ENCODE measurements at regions not wholly inside any gene's neighbourhood (a gene's known extent, or its start where the extent isn't known, plus 50 kb on each side); places are given as distances from the start of the nearest gene placed in this dataset.

GRCh38 chr2:52113338-52113737 is 1081.4 kb upstream of the NRXN1 start:
- H3K27me3 ChIP-seq (ENCODE audit: insufficient read depth) = no peaks in the 10 kb centered on the region
- ATAC-seq (no peak), DNase-seq (ENCODE audit: low spot score) (no peak)
- Mint-ChIP-seq H3K36me3 (ENCODE audit: low read depth) (peaks cover 4% of the 10 kb centered on the region; the same call in 1 of the 3 replicates), H3K9me3 (peaks cover 7% of the 10 kb centered on the region; the same call in 2 of the 3 replicates), H3K27me3 (ENCODE audit: insufficient read depth, low read depth, poor library complexity) (no peaks in the 10 kb centered on the region), H3K4me3 (no peak overlapping the region), H3K4me1 (no peaks in the 10 kb centered on the region), H3K27ac (no peak overlapping the region)
- no peaks in the 10 kb centered on the region for H3K9me2 ChIP-seq (ENCODE audit: insufficient read depth)
- H2AFZ ChIP-seq = no peak overlapping the region
- H3K27ac ChIP-seq (ENCODE audit: low read depth) = no peak overlapping the region
- H3F3A ChIP-seq (replicated peaks; ENCODE audit: low read depth) = no peaks in the 10 kb centered on the region
- no peak overlapping the region for H3K4me3 ChIP-seq
- no peak overlapping the region for H3K4me2 ChIP-seq
- H3K79me2 ChIP-seq (replicated peaks; ENCODE audit: insufficient read depth) = no peaks in the 10 kb centered on the region
- H4K20me1 ChIP-seq (replicated peaks; ENCODE audit: insufficient read depth) = no peaks in the 10 kb centered on the region
- peaks cover 3% of the 10 kb centered on the region; the same call in 1 of the 2 replicates for H3K36me3 ChIP-seq (ENCODE audit: insufficient read depth)
- TF ChIP-seq STAT1 (IDR thresholded peaks at IDR 0.05; ENCODE audit: unreplicated experiment) = no peak
- no peak for TF ChIP-seq ZNF114 (CRISPR knock-in tag; IDR thresholded peaks at IDR 0.05)
- TF ChIP-seq ETS1 (IDR thresholded peaks at IDR 0.05) = no peak
- no peak for TF ChIP-seq CREB1 (CRISPR knock-in tag; IDR thresholded peaks at IDR 0.05; ENCODE audit: low read depth)
- H3K4me1 ChIP-seq (ENCODE audit: insufficient read depth) = no peaks in the 10 kb centered on the region

GRCh38 chr2:52112141-52112540 is 1080.2 kb upstream of the NRXN1 start:
- H3K36me3 Mint-ChIP-seq (ENCODE audit: low read depth) = peaks cover 4% of the 10 kb centered on the region; the same call in 1 of the 3 replicates
- ATAC-seq (no peak), DNase-seq (ENCODE audit: low spot score) (no peak)
- Histone ChIP-seq H3K27me3 (ENCODE audit: insufficient read depth) (no peaks in the 10 kb centered on the region), H3K79me2 (replicated peaks; ENCODE audit: insufficient read depth) (no peaks in the 10 kb centered on the region), H3K4me3 (no peak overlapping the region), H3K27ac (ENCODE audit: low read depth) (no peak overlapping the region), H4K20me1 (replicated peaks; ENCODE audit: insufficient read depth) (no peaks in the 10 kb centered on the region), H3K4me1 (ENCODE audit: insufficient read depth) (no peaks in the 10 kb centered on the region), H3K4me2 (no peak overlapping the region), H3F3A (replicated peaks; ENCODE audit: low read depth) (no peaks in the 10 kb centered on the region), H3K36me3 (ENCODE audit: insufficient read depth) (peaks cover 3% of the 10 kb centered on the region; the same call in 1 of the 2 replicates), H3K9me2 (ENCODE audit: insufficient read depth) (no peaks in the 10 kb centered on the region), H2AFZ (no peak overlapping the region)
- no peak overlapping the region for H3K27ac Mint-ChIP-seq
- H3K27me3 Mint-ChIP-seq (ENCODE audit: insufficient read depth, low read depth, poor library complexity) = no peaks in the 10 kb centered on the region
- H3K4me1 Mint-ChIP-seq = no peaks in the 10 kb centered on the region; the same call in 2 of the 3 replicates
- H3K4me3 Mint-ChIP-seq = no peak overlapping the region
- H3K9me3 Mint-ChIP-seq = peaks cover 7% of the 10 kb centered on the region; the same call in 2 of the 3 replicates
- TF ChIP-seq ETS1 (IDR thresholded peaks at IDR 0.05) (no peak), NANOG (IDR thresholded peaks at IDR 0.05; ENCODE audit: borderline replicate concordance) (no peak), EZH2 (IDR thresholded peaks at IDR 0.05; ENCODE audit: low read depth, unreplicated experiment) (no peak), JUNB (IDR thresholded peaks at IDR 0.05; ENCODE audit: unreplicated experiment) (no peak), ZNF331 (CRISPR knock-in tag; IDR thresholded peaks at IDR 0.05; ENCODE audit: low read depth) (no peak), STAT1 (IDR thresholded peaks at IDR 0.05; ENCODE audit: unreplicated experiment) (no peak), ZNF114 (CRISPR knock-in tag; IDR thresholded peaks at IDR 0.05) (no peak), CREB1 (CRISPR knock-in tag; IDR thresholded peaks at IDR 0.05; ENCODE audit: low read depth) (no peak), ZNF462 (CRISPR knock-in tag; IDR thresholded peaks at IDR 0.05) (no peak), EZH2phosphoT487 (IDR thresholded peaks at IDR 0.05; ENCODE audit: unreplicated experiment) (no peak)

Data from GM23338 (cell line).